ENCODE measurements at regions not wholly inside any gene's neighbourhood (a gene's known extent, or its start where the extent isn't known, plus 50 kb on each side); places are given as distances from the start of the nearest gene placed in this dataset.

- no peaks in the 10 kb centered on the region for H3K36me3 ChIP-seq
- no peaks in the 10 kb centered on the region for H3K79me2 ChIP-seq (ENCODE audit: low read depth)
- H3F3A ChIP-seq (ENCODE audit: low read depth): no peaks in the 10 kb centered on the region
- no peaks in the 10 kb centered on the region for H3K27me3 ChIP-seq
- peaks cover 14% of the 10 kb centered on the region for H3K4me1 Mint-ChIP-seq
- TF ChIP-seq EZH2phosphoT487 (IDR thresholded peaks at IDR 0.05): no peak
- peak; percentile 61 for TF ChIP-seq CTCF (IDR thresholded peaks at IDR 0.05)
- peak; percentile 65 for DNase-seq (ENCODE audit: low spot score)
- H3K27ac Mint-ChIP-seq: no peak overlapping the region
- no peak overlapping the region for H3K4me2 ChIP-seq
- H3K4me1 ChIP-seq: peaks cover 44% of the 10 kb centered on the region
- no peak overlapping the region for H3K27ac ChIP-seq
- H2AFZ ChIP-seq (replicated peaks): no peak overlapping the region
- no peaks in the 10 kb centered on the region for H3K36me3 Mint-ChIP-seq
- H3K4me3 Mint-ChIP-seq: no peak overlapping the region
- no peaks in the 10 kb centered on the region for H4K20me1 ChIP-seq (ENCODE audit: low read depth)
- no peak overlapping the region for H3K4me3 ChIP-seq
- no peak overlapping the region for H3K9ac ChIP-seq
- H3K9me3 Mint-ChIP-seq: no peaks in the 10 kb centered on the region
- H3K27me3 Mint-ChIP-seq (ENCODE audit: insufficient read depth, low read depth): peaks cover 8% of the 10 kb centered on the region
- H3K9me3 ChIP-seq (ENCODE audit: low read depth): no peaks in the 10 kb centered on the region
Observed at GRCh38 chr12:67415473-67415872, 146.3 kb downstream of the CAND1 start.

GRCh38 chr12:67419810-67420209 lies 150.7 kb downstream of the CAND1 start:
- TF ChIP-seq EZH2phosphoT487 (IDR thresholded peaks at IDR 0.05) (no peak), EZH2 (IDR thresholded peaks at IDR 0.05) (no peak), CTCF (IDR thresholded peaks at IDR 0.05) (no peak)
- Histone ChIP-seq H3K4me1 (peaks cover 35% of the 10 kb centered on the region), H3K79me2 (ENCODE audit: low read depth) (no peaks in the 10 kb centered on the region), H3K27ac (no peak overlapping the region), H3K9ac (no peak overlapping the region), H3K4me3 (no peak overlapping the region), H2AFZ (replicated peaks) (no peak overlapping the region), H3K9me3 (ENCODE audit: low read depth) (no peaks in the 10 kb centered on the region), H4K20me1 (ENCODE audit: low read depth) (no peaks in the 10 kb centered on the region), H3K4me2 (peak overlapping the region; percentile 50), H3K36me3 (no peaks in the 10 kb centered on the region), H3F3A (ENCODE audit: low read depth) (no peaks in the 10 kb centered on the region), H3K27me3 (no peaks in the 10 kb centered on the region)
- Mint-ChIP-seq H3K36me3 (no peaks in the 10 kb centered on the region), H3K4me3 (no peak overlapping the region), H3K27me3 (ENCODE audit: insufficient read depth, low read depth) (peaks cover 6% of the 10 kb centered on the region), H3K27ac (no peak overlapping the region), H3K9me3 (no peaks in the 10 kb centered on the region), H3K4me1 (peaks cover 19% of the 10 kb centered on the region)
- DNase-seq (ENCODE audit: low spot score): peak; percentile 23

GRCh38 chr12:67420506-67420905 lies 151.3 kb downstream of the CAND1 start:
- Mint-ChIP-seq H3K27me3 (ENCODE audit: insufficient read depth, low read depth) (peaks cover 6% of the 10 kb centered on the region), H3K4me3 (no peak overlapping the region), H3K9me3 (no peaks in the 10 kb centered on the region), H3K4me1 (peaks cover 19% of the 10 kb centered on the region), H3K36me3 (no peaks in the 10 kb centered on the region), H3K27ac (no peak overlapping the region)
- H3K4me2 ChIP-seq: no peak overlapping the region
- no peak overlapping the region for H3K4me3 ChIP-seq
- no peaks in the 10 kb centered on the region for H3K79me2 ChIP-seq (ENCODE audit: low read depth)
- H3K9ac ChIP-seq: no peak overlapping the region
- H4K20me1 ChIP-seq (ENCODE audit: low read depth): no peaks in the 10 kb centered on the region
- TF ChIP-seq EZH2phosphoT487 (IDR thresholded peaks at IDR 0.05): no peak
- no peak for TF ChIP-seq EZH2 (IDR thresholded peaks at IDR 0.05)
- TF ChIP-seq CTCF (IDR thresholded peaks at IDR 0.05): no peak
- H3K4me1 ChIP-seq: peaks cover 30% of the 10 kb centered on the region
- no peaks in the 10 kb centered on the region for H3K27me3 ChIP-seq
- no peaks in the 10 kb centered on the region for H3F3A ChIP-seq (ENCODE audit: low read depth)
- H3K36me3 ChIP-seq: no peaks in the 10 kb centered on the region
- no peak overlapping the region for H3K27ac ChIP-seq
- H3K9me3 ChIP-seq (ENCODE audit: low read depth): no peaks in the 10 kb centered on the region
- no peak for DNase-seq (ENCODE audit: low spot score)
- no peak overlapping the region for H2AFZ ChIP-seq (replicated peaks)
